ENCODE measurements at regions not wholly inside any gene's neighbourhood (a gene's known extent, or its start where the extent isn't known, plus 50 kb on each side); places are given as distances from the start of the nearest gene placed in this dataset.

- TF ChIP-seq CTCF (IDR thresholded peaks at IDR 0.05; ENCODE audit: low read length) (no peak), EZH2 (IDR thresholded peaks at IDR 0.05; ENCODE audit: borderline replicate concordance, low read length) (no peak)
Measured at GRCh38 chr2:239563561-239563960, 162.7 kb upstream of the HDAC4 start.

Data from OCI-LY1 (cell line).